Nephron (organoid): ENCODE measurements at regions not wholly inside any gene's neighbourhood (a gene's known extent, or its start where the extent isn't known, plus 50 kb on each side); places are given as distances from the start of the nearest gene placed in this dataset.

Experiments
- H3K27ac Mint-ChIP-seq, 3 experiments: 2 replicates each; pipeline ENCODE4 v1.8.0; 2020; ENCODE audit warnings: mixed read lengths in 3 of 3, mild to moderate bottlenecking in 2 of 3, moderate library complexity in 1 of 3
- H3K27me3 Mint-ChIP-seq: 2 replicates; pipeline ENCODE4 v1.8.0; 2021; ENCODE audit warnings: low read depth, mild to moderate bottlenecking, moderate library complexity, mixed read lengths
- H3K36me3 Mint-ChIP-seq: 2 replicates; pipeline ENCODE4 v1.8.0; 2020; ENCODE audit warnings: low read depth, mixed read lengths
- H3K4me1 Mint-ChIP-seq: 2 replicates; pipeline ENCODE4 v1.8.0; 2020; ENCODE audit warnings: mixed read lengths
- H3K4me3 Mint-ChIP-seq, 3 experiments: 2 replicates each; pipeline ENCODE4 v1.8.0; 2020; ENCODE audit warnings: mild to moderate bottlenecking in 3 of 3, mixed read lengths in 3 of 3, moderate library complexity in 2 of 3
- H3K9me3 Mint-ChIP-seq: 2 replicates; pipeline ENCODE4 v1.8.0; 2020; ENCODE audit warnings: mixed read lengths
- CTCF ChIP-seq, 3 experiments: fragments of 200-600 bp; sonication (generic); IDR thresholded peaks; one replicate each; pipeline ENCODE4 v1.5.0; 2021; ENCODE audit warnings: antibody characterized with exemption in 3 of 3; ENCODE audit not compliant: unreplicated experiment in 3 of 3

GRCh38 chr17:73960469-73960868 is 243.0 kb upstream of the RPL38 start:
- TF ChIP-seq CTCF (IDR thresholded peaks at IDR 0.05; ENCODE audit: unreplicated experiment in 3 of 3): no peak
- no peak overlapping the region for H3K4me3 Mint-ChIP-seq
- peaks cover 28% of the 10 kb centered on the region for H3K9me3 Mint-ChIP-seq
- H3K27ac Mint-ChIP-seq: no peak overlapping the region
- H3K4me1 Mint-ChIP-seq: no peaks in the 10 kb centered on the region
- H3K36me3 Mint-ChIP-seq: peaks cover 4% of the 10 kb centered on the region
- H3K27me3 Mint-ChIP-seq: peaks cover 15% of the 10 kb centered on the region

- Mint-ChIP-seq H3K4me3 (no peak overlapping the region), H3K4me1 (no peaks in the 10 kb centered on the region), H3K27me3 (peaks cover 14% of the 10 kb centered on the region), H3K36me3 (peaks cover 4% of the 10 kb centered on the region), H3K27ac (no peak overlapping the region), H3K9me3 (peaks cover 31% of the 10 kb centered on the region)
- TF ChIP-seq CTCF (IDR thresholded peaks at IDR 0.05; ENCODE audit: unreplicated experiment in 3 of 3): no peak
These were observed 241.2 kb upstream of the RPL38 start for GRCh38 chr17:73962308-73962707.

- Mint-ChIP-seq H3K4me1 (peaks cover 14% of the 10 kb centered on the region), H3K9me3 (peaks cover 16% of the 10 kb centered on the region)
- TF ChIP-seq CTCF (IDR thresholded peaks at IDR 0.05; ENCODE audit: unreplicated experiment in 3 of 3): no peak
These were observed 234.8 kb upstream of the RPL38 start for GRCh38 chr17:73968680-73969079.

GRCh38 chr17:73969956-73970355 is 233.5 kb upstream of the RPL38 start:
- peaks cover 18% of the 10 kb centered on the region for H3K4me1 Mint-ChIP-seq
- H3K4me3 Mint-ChIP-seq: no peak overlapping the region
- H3K27me3 Mint-ChIP-seq: peaks cover 52% of the 10 kb centered on the region
- H3K9me3 Mint-ChIP-seq: peaks cover 11% of the 10 kb centered on the region
- H3K36me3 Mint-ChIP-seq: no peaks in the 10 kb centered on the region
- no peak for TF ChIP-seq CTCF (IDR thresholded peaks at IDR 0.05; ENCODE audit: unreplicated experiment in 3 of 3)
- no peak overlapping the region for H3K27ac Mint-ChIP-seq

More at GRCh38 chr17:73968680-73969079, 234.8 kb upstream of the RPL38 start:
- Mint-ChIP-seq H3K36me3 (no peaks in the 10 kb centered on the region), H3K27me3 (peaks cover 48% of the 10 kb centered on the region), H3K27ac (no peak overlapping the region), H3K4me3 (no peak overlapping the region)

GRCh38 chr17:73971127-73971526 is 232.4 kb upstream of the RPL38 start:
- TF ChIP-seq CTCF (IDR thresholded peaks at IDR 0.05; ENCODE audit: unreplicated experiment in 3 of 3): no peak
- peaks cover 25% of the 10 kb centered on the region for H3K4me1 Mint-ChIP-seq

GRCh38 chr17:73972056-73972455 is 231.4 kb upstream of the RPL38 start:
- Mint-ChIP-seq H3K27me3 (peaks cover 58% of the 10 kb centered on the region), H3K36me3 (no peaks in the 10 kb centered on the region), H3K27ac (no peak overlapping the region), H3K4me3 (no peak overlapping the region), H3K9me3 (peaks cover 3% of the 10 kb centered on the region), H3K4me1 (peaks cover 34% of the 10 kb centered on the region)
- no peak for TF ChIP-seq CTCF (IDR thresholded peaks at IDR 0.05; ENCODE audit: unreplicated experiment in 3 of 3)

More at GRCh38 chr17:73971127-73971526, 232.4 kb upstream of the RPL38 start:
- H3K27me3 Mint-ChIP-seq: peaks cover 52% of the 10 kb centered on the region
- H3K27ac Mint-ChIP-seq: no peak overlapping the region
- H3K36me3 Mint-ChIP-seq: no peaks in the 10 kb centered on the region
- peaks cover 3% of the 10 kb centered on the region for H3K9me3 Mint-ChIP-seq
- no peak overlapping the region for H3K4me3 Mint-ChIP-seq
